Mesendoderm (in vitro differentiated cells): ENCODE measurements at regions not wholly inside any gene's neighbourhood (a gene's known extent, or its start where the extent isn't known, plus 50 kb on each side); places are given as distances from the start of the nearest gene placed in this dataset.

ENCODE experiments used
- DNase-seq: peaks from one replicate; pipeline ENCODE4 v3.0.0; 2013
- H2AK5ac ChIP-seq: 2 replicates; pipeline ENCODE4 v1.6.1; 2013; ENCODE audit warnings: low read length, inconsistent platforms
- H2BK120ac ChIP-seq: 2 replicates; pipeline ENCODE4 v1.6.1; 2013; ENCODE audit warnings: low read depth, mild to moderate bottlenecking, low read length, moderate library complexity, mixed read lengths
- H2BK15ac ChIP-seq: replicated peaks from 2 replicates; pipeline ENCODE4 v1.6.1; 2013; ENCODE audit warnings: low read depth, mild to moderate bottlenecking, moderate library complexity
- H2BK5ac ChIP-seq: 2 replicates; pipeline ENCODE4 v1.6.1; 2013; ENCODE audit warnings: low read length, inconsistent platforms
- H3K18ac ChIP-seq: 2 replicates; pipeline ENCODE4 v1.6.1; 2013; ENCODE audit warnings: mild to moderate bottlenecking, low read length, mixed read lengths
- H3K23ac ChIP-seq: one replicate; pipeline ENCODE4 v1.6.1; 2013; ENCODE audit warnings: low read length
- H3K27ac ChIP-seq: 2 replicates; pipeline ENCODE4 v1.5.1; 2013; ENCODE audit warnings: low read depth, mild to moderate bottlenecking, inconsistent platforms, low read length, moderate library complexity
- H3K27me3 ChIP-seq: 2 replicates; pipeline ENCODE4 v1.6.1; 2013; ENCODE audit warnings: low read length, control low read depth, mild to moderate bottlenecking, inconsistent platforms; ENCODE audit not compliant: insufficient read depth, poor library complexity
- H3K36me3 ChIP-seq: 2 replicates; pipeline ENCODE4 v1.6.1; 2013; ENCODE audit warnings: low read length, inconsistent platforms; ENCODE audit not compliant: control insufficient read depth, insufficient read depth
- H3K4ac ChIP-seq: one replicate; pipeline ENCODE4 v1.6.1; 2013; ENCODE audit warnings: low read depth, mild to moderate bottlenecking, low read length, moderate library complexity
- H3K4me1 ChIP-seq: 2 replicates; pipeline ENCODE4 v1.6.1; 2013; ENCODE audit warnings: low read depth, low read length, inconsistent platforms; ENCODE audit not compliant: control insufficient read depth
- H3K4me2 ChIP-seq: 2 replicates; pipeline ENCODE4 v1.6.1; 2013; ENCODE audit warnings: low read length
- H3K4me3 ChIP-seq: 2 replicates; pipeline ENCODE4 v1.5.1; 2013; ENCODE audit warnings: mild to moderate bottlenecking, low read length
- H3K56ac ChIP-seq: one replicate; pipeline ENCODE4 v1.6.1; 2013; ENCODE audit warnings: low read length
- H3K79me1 ChIP-seq: 2 replicates; pipeline ENCODE4 v1.6.1; 2013; ENCODE audit warnings: low read length, inconsistent platforms
- H3K79me2 ChIP-seq: 2 replicates; pipeline ENCODE4 v1.6.1; 2013; ENCODE audit warnings: mild to moderate bottlenecking, low read length; ENCODE audit not compliant: control insufficient read depth, insufficient read depth
- H3K9ac ChIP-seq: 2 replicates; pipeline ENCODE4 v1.6.1; 2013; ENCODE audit warnings: low read length, inconsistent platforms
- H4K5ac ChIP-seq: one replicate; pipeline ENCODE4 v1.6.1; 2013; ENCODE audit warnings: low read length
- H4K8ac ChIP-seq: one replicate; pipeline ENCODE4 v1.6.1; 2013; ENCODE audit warnings: low read depth, mild to moderate bottlenecking, control low read depth, low read length, moderate library complexity
- WGBS: extraction: QIAGEN DNeasy Blood & Tissue Kit; methylation state at CpG from one replicate; pipeline ENCODE4 v1.1.7; 2013; ENCODE audit warnings: low lambda C conversion rate, missing lambda C conversion rate; ENCODE audit not compliant: insufficient coverage; ENCODE audit errors: extremely low coverage; 5-methylcytosine and 5-hydroxymethylcytosine counted together

DNA sequence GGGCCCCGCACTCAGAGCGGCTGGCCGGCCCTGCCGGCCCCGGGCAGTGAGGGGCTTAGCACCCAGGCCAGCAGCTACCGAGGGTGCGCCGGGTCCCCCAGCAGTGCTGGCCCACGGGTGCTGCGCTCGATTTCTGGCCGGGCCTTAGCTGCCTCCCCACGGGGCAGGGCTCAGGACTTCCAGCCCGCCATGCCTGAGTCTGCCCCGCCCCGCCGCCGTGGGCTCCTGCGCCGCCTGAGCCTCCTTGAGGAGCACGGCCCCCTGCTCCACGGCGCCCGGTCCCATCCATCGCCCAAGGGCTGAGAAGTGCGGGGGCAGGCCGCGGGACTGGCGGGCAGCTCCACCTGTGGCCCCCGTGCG is 67.9 kb upstream of the AMZ2 start:
- H3K4me1 ChIP-seq = no peaks in the 10 kb centered on the region
- H3K27ac ChIP-seq = no peak overlapping the region
- H2BK15ac ChIP-seq = no peak overlapping the region
- no peak for DNase-seq
- H3K79me2 ChIP-seq = no peaks in the 10 kb centered on the region
- H3K23ac ChIP-seq = no peak overlapping the region
- H3K4me3 ChIP-seq = no peak overlapping the region
- H3K4me2 ChIP-seq = no peak overlapping the region
- H3K56ac ChIP-seq = no peak overlapping the region
- no peaks in the 10 kb centered on the region for H3K36me3 ChIP-seq
- no CpG with 5 or more reads among the region's 31 CpGs for WGBS
- H3K18ac ChIP-seq = no peak overlapping the region
- no peak overlapping the region for H3K9ac ChIP-seq
- no peak overlapping the region for H2BK120ac ChIP-seq
- no peak overlapping the region for H3K4ac ChIP-seq
- no peaks in the 10 kb centered on the region for H3K79me1 ChIP-seq
- no peaks in the 10 kb centered on the region for H3K27me3 ChIP-seq
- no peak overlapping the region for H2BK5ac ChIP-seq
- no peak overlapping the region for H4K8ac ChIP-seq
- no peak overlapping the region for H2AK5ac ChIP-seq
- H4K5ac ChIP-seq = no peak overlapping the region

DNA sequence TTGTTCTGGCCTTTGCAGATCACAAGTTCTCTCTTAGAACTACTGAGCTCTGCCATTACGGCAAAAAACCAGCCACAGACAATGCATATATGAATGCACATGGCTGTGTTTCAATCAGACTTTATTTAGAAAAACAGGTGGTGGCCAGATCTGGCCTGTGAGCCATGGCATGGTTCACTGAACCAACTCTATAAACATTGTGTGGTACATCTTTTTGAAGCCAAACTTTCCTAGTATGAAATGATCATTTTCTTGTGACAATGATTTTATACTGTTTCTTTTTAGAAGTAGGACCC is 65.9 kb upstream of the AMZ2 start:
- H3K36me3 ChIP-seq = no peaks in the 10 kb centered on the region
- no peak overlapping the region for H2AK5ac ChIP-seq
- H4K8ac ChIP-seq = no peak overlapping the region
- H3K4ac ChIP-seq = no peak overlapping the region
- H3K79me2 ChIP-seq = no peaks in the 10 kb centered on the region
- H4K5ac ChIP-seq = no peak overlapping the region
- DNase-seq = no peak
- H2BK120ac ChIP-seq = no peak overlapping the region
- no peak overlapping the region for H2BK15ac ChIP-seq
- no peak overlapping the region for H3K23ac ChIP-seq
- no peak overlapping the region for H3K27ac ChIP-seq
- no peak overlapping the region for H3K18ac ChIP-seq
- no peak overlapping the region for H3K56ac ChIP-seq
- no peak overlapping the region for H3K9ac ChIP-seq
- no peaks in the 10 kb centered on the region for H3K79me1 ChIP-seq
- no peaks in the 10 kb centered on the region for H3K4me1 ChIP-seq
- H2BK5ac ChIP-seq = no peak overlapping the region
- no peaks in the 10 kb centered on the region for H3K27me3 ChIP-seq
- WGBS = no CpG with 5 or more reads among the region's 1 CpG
- H3K4me3 ChIP-seq = no peak overlapping the region
- H3K4me2 ChIP-seq = no peak overlapping the region

DNA sequence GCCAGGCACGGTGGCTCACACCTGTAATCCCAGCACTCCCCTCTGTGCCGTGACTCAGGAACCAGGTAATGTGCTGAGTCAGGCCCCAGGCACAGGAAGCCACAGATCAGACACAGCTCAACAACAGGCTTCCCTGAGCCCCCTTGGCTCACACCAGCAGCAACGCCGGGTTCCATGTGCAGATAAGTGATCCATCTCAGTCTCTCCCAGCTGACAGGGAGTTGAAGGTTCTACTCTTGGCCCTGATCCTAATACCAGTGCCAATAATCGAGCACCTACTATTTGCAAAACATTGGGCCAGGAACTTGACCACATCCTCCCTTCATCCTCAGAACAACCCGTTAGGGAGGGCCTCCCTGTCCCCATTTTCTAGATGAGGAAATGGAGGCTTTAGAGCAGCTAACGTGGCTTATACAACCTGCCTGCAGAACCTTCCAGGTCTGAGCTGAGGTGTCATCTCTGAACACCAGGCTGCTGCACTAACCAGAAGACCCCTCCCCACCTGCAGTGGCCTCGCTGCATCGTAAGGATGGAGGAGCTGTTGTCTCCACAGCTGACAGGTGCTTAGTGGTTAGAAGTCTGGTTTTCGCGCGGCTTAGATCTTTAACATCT is 64.8 kb upstream of the AMZ2 start:
- Histone ChIP-seq H3K23ac (no peak overlapping the region), H3K4me1 (no peaks in the 10 kb centered on the region), H3K4me3 (no peak overlapping the region), H2BK5ac (no peak overlapping the region), H3K27me3 (no peaks in the 10 kb centered on the region), H2AK5ac (no peak overlapping the region), H3K56ac (no peak overlapping the region), H3K79me1 (no peaks in the 10 kb centered on the region), H3K18ac (no peak overlapping the region), H4K5ac (no peak overlapping the region), H3K27ac (no peak overlapping the region), H4K8ac (no peak overlapping the region), H3K79me2 (no peaks in the 10 kb centered on the region), H3K4ac (no peak overlapping the region), H3K9ac (no peak overlapping the region), H2BK120ac (no peak overlapping the region), H2BK15ac (no peak overlapping the region), H3K4me2 (no peak overlapping the region), H3K36me3 (no peaks in the 10 kb centered on the region)
- peak; percentile 83 for DNase-seq
- WGBS = no CpG with 5 or more reads among the region's 12 CpGs

DNA sequence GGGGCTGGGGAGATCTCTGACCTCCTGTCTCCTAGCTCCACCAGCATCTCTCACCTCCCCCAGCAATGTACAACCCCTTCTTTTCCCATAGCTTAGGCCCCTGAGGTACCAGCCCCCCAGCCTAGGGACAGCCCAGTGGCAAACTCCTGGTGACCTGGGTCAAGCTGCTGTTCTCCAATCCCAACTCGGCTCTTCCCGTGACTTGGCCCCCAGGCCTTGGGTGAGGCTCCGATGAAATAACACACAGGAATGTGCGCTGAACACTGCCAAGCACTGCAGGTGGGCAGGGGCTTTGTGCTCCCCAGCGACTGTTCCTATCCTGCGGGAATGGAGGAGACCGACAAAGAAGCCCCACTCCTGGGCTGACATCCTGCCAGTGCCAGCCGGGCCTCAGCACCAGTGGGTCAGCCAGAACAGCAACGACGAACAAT is 63.7 kb upstream of the AMZ2 start:
- Histone ChIP-seq H2BK5ac (no peak overlapping the region), H4K8ac (no peak overlapping the region), H3K4me1 (no peaks in the 10 kb centered on the region), H2BK120ac (no peak overlapping the region), H2BK15ac (no peak overlapping the region), H3K4ac (no peak overlapping the region), H3K18ac (no peak overlapping the region), H3K79me1 (no peaks in the 10 kb centered on the region), H3K27ac (no peak overlapping the region), H3K4me3 (no peak overlapping the region), H3K79me2 (no peaks in the 10 kb centered on the region), H3K23ac (no peak overlapping the region), H2AK5ac (no peak overlapping the region), H3K4me2 (no peak overlapping the region), H3K56ac (no peak overlapping the region), H3K27me3 (no peaks in the 10 kb centered on the region), H3K9ac (no peak overlapping the region), H3K36me3 (no peaks in the 10 kb centered on the region), H4K5ac (no peak overlapping the region)
- WGBS = no CpG with 5 or more reads among the region's 10 CpGs
- DNase-seq = no peak

DNA sequence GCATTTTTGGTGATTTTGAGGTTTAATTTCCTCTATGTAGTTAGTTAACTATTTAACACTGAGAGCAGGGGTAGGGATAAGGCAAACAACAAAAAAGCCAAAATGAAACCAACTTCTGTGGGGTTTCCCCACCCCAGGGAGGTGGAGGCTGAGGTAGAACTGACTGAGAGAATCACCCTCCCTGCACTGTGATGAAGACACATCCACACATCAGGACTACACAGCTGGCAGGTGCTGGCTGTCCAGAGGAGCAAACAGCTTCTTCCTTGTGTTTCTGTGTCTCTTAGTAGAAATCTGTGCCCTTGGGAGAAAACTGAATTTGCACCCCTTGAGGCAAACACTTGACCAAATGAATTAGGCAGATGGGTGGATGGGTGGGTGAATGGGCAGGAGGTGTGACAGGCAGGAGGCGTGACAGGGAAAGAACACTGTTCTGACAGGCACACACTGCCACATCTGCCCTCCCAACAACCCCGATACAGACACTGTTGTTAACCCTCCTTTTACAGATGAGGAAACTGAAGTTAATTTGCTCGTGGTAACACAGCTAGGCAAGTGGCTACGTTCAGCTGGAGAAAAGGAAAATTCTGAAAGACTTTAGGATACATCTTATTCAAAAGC is 62.9 kb upstream of the AMZ2 start:
- Histone ChIP-seq H2BK5ac (no peak overlapping the region), H2AK5ac (no peak overlapping the region), H4K8ac (no peak overlapping the region), H3K4me2 (no peak overlapping the region), H2BK15ac (no peak overlapping the region), H3K27ac (no peak overlapping the region), H3K4ac (no peak overlapping the region), H3K9ac (no peak overlapping the region), H3K79me2 (no peaks in the 10 kb centered on the region), H3K23ac (no peak overlapping the region), H3K79me1 (no peaks in the 10 kb centered on the region), H3K36me3 (no peaks in the 10 kb centered on the region), H2BK120ac (no peak overlapping the region), H3K56ac (no peak overlapping the region), H3K27me3 (no peaks in the 10 kb centered on the region), H3K4me1 (no peaks in the 10 kb centered on the region), H4K5ac (no peak overlapping the region), H3K4me3 (no peak overlapping the region), H3K18ac (no peak overlapping the region)
- no peak for DNase-seq
- WGBS = no CpG with 5 or more reads among the region's 4 CpGs

DNA sequence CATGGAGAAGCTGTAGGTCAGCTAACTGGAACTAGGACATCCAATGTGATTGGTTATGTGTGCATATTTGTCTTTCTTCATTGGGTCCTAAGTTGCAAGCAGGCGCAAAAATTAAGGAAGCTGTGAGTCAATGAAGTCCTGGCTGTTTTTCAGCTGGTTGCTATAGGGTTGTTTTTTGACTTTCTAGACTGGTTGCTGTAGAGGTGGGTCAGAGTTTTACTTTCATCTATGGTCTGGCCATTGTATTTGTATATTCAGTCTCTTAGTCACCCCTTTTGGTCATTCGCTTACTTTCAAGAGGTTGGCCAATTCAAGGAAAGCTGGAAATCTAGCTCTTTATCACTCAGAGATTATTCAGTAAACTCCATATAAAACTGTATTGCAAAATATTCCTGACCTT is 62.0 kb upstream of the AMZ2 start:
- Histone ChIP-seq H3K4me2 (no peak overlapping the region), H3K4me3 (no peak overlapping the region), H2BK5ac (no peak overlapping the region), H2BK15ac (no peak overlapping the region), H3K4me1 (no peaks in the 10 kb centered on the region), H3K27me3 (no peaks in the 10 kb centered on the region), H3K56ac (no peak overlapping the region), H2AK5ac (no peak overlapping the region), H3K27ac (no peak overlapping the region), H3K4ac (no peak overlapping the region), H3K9ac (no peak overlapping the region), H2BK120ac (no peak overlapping the region), H3K18ac (no peak overlapping the region), H3K79me1 (no peaks in the 10 kb centered on the region), H3K23ac (no peak overlapping the region), H3K36me3 (no peaks in the 10 kb centered on the region), H4K5ac (no peak overlapping the region), H4K8ac (no peak overlapping the region), H3K79me2 (no peaks in the 10 kb centered on the region)
- no peak for DNase-seq
- no CpG with 5 or more reads among the region's 2 CpGs for WGBS
